ENCODE measurements at regions not wholly inside any gene's neighbourhood (a gene's known extent, or its start where the extent isn't known, plus 50 kb on each side); places are given as distances from the start of the nearest gene placed in this dataset.

- no peak for TF ChIP-seq CTCF (IDR thresholded peaks at IDR 0.05)
- no peak for DNase-seq (ENCODE audit: low spot score)
- Histone ChIP-seq H3K4me3 (no peak overlapping the region), H3K27ac (no peak overlapping the region)
These were observed 478.4 kb downstream of the BCOR start for GRCh38 chrX:39619182-39620009.

DNA sequence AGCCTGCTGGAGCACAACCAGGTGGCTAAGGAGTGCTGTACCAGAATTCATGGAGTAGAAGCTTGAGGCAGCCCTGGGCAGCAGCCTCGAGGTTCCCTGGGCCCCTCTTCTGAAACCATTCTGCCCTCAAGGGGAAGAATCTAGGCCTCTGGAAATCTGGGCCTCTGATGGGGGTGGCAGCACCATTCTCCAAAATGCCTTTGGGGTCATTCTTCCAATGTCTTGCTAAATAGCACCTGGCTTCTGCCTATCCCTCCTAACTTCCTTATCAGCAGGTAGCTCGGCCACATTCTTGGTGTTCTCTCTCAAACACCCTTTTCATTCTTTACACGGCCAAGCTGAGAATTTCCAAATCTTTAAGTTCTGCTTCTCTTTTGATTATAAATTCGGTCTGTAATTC, 473.6 kb downstream of the BCOR start:
- TF ChIP-seq CTCF (IDR thresholded peaks at IDR 0.05) = no peak
- no peak for DNase-seq (ENCODE audit: low spot score)
- H3K4me3 ChIP-seq = no peak overlapping the region
- H3K27ac ChIP-seq = no peak overlapping the region

DNA sequence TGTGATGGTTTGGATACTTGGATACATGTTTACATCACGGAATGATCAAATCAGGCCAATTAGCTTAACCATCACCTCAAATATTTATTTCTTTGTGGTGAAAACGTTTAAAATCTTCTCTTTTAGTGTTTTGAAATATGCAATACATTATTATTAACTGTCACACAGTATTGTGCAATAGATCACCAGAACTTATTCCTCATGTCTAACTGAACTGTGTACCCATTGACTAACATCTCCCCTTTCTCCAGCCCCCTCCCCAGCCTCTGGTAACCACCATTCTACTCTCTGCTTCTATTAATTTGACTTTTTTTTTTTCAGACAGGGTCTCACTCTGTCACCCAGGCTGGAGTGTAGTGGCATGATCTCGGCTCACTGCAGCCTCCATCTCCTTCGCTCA, 471.9 kb downstream of the BCOR start:
- no peak overlapping the region for H3K27ac ChIP-seq
- no peak for DNase-seq (ENCODE audit: low spot score)
- TF ChIP-seq CTCF (IDR thresholded peaks at IDR 0.05) = no peak
- no peak overlapping the region for H3K4me3 ChIP-seq

DNA sequence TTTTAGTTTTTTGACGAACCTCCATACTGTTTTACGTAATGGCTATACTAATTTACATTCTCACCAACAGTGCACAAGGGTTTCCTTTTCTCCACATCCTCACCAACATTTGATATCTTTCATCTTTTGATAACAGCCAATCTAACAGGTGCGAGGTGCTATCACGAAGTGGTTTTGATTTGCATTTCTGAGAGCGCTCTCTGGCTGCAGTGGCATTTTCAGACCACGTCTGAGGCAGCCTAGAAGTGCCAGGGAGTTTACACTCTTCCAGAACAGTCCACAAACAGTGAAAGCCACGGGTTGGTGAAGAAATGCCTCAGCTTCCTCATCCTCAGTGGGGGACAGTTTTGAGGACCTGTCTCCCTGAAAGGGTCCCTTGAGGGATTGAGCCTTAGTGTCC, 471.0 kb downstream of the BCOR start:
- Histone ChIP-seq H3K4me3 (no peak overlapping the region), H3K27ac (no peak overlapping the region)
- no peak for TF ChIP-seq CTCF (IDR thresholded peaks at IDR 0.05)
- no peak for DNase-seq (ENCODE audit: low spot score)

- H3K4me3 ChIP-seq = no peak overlapping the region
- no peak for DNase-seq (ENCODE audit: low spot score)
- no peak for TF ChIP-seq CTCF (IDR thresholded peaks at IDR 0.05)
- H3K27ac ChIP-seq = no peak overlapping the region
These were observed 470.5 kb downstream of the BCOR start for GRCh38 chrX:39627257-39627656.

DNA sequence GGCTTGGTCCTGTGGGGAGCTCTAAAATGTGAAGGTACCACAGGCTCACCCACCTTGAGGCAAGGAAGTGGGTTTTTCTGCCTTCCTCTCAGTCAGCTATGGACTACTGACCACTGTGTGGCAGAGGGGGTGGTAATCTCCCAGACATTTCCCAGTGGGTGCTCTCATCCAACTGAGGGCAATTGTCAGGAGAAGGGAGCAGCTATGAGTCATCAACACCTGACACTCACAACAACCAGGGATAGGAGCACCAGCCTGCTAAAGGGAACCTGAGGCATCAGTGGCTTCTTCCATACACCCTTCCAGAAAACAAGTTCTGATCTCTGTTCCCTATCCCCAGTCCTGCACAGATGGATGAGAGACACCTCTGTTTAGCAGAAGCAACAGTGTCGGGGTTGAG, 468.8 kb downstream of the BCOR start:
- H3K27ac ChIP-seq = no peak overlapping the region
- no peak for TF ChIP-seq CTCF (IDR thresholded peaks at IDR 0.05)
- DNase-seq (ENCODE audit: low spot score) = no peak
- no peak overlapping the region for H3K4me3 ChIP-seq

GRCh38 chrX:39630344-39630743, 467.4 kb downstream of the BCOR start:
- DNase-seq (ENCODE audit: low spot score) = no peak
- no peak for TF ChIP-seq CTCF (IDR thresholded peaks at IDR 0.05)
- Histone ChIP-seq H3K4me3 (no peak overlapping the region), H3K27ac (no peak overlapping the region)

Measured in coronary artery (tissue), 2 donors.